ENCODE measurements at regions not wholly inside any gene's neighbourhood (a gene's known extent, or its start where the extent isn't known, plus 50 kb on each side); places are given as distances from the start of the nearest gene placed in this dataset.
A peak's percentile ranks its signal among the peaks of the same experiment; 100 is the strongest.

- DNase-seq (ENCODE audit: low read depth in 4 of 4, low spot score in 3 of 4), result no peak
Measured at GRCh38 chr1:187854457-187854856, 1025.7 kb downstream of the PLA2G4A start.

- no peak for DNase-seq (ENCODE audit: low read depth in 4 of 4, low spot score in 3 of 4)
Measured at GRCh38 chr1:187862506-187862905, 1033.8 kb downstream of the PLA2G4A start.

GRCh38 chr1:187870552-187870951 lies 1041.8 kb downstream of the PLA2G4A start:
- no peak for DNase-seq (ENCODE audit: low read depth in 4 of 4, low spot score in 3 of 4)

GRCh38 chr1:187871177-187871845 lies 1042.6 kb downstream of the PLA2G4A start:
- DNase-seq (ENCODE audit: low read depth in 4 of 4, low spot score in 3 of 4), result no peak

GRCh38 chr1:187872550-187872949 lies 1043.8 kb downstream of the PLA2G4A start:
- no peak for DNase-seq (ENCODE audit: low read depth in 4 of 4, low spot score in 3 of 4)

- DNase-seq (ENCODE audit: low read depth in 4 of 4, low spot score in 3 of 4), result no peak
Measured at GRCh38 chr1:187873126-187873525, 1044.4 kb downstream of the PLA2G4A start.

- DNase-seq (ENCODE audit: low read depth in 4 of 4, low spot score in 3 of 4), result no peak
Measured at GRCh38 chr1:187876775-187877174, 1048.0 kb downstream of the PLA2G4A start.

GRCh38 chr1:187877220-187877619 lies 1048.5 kb downstream of the PLA2G4A start:
- DNase-seq (ENCODE audit: low read depth in 4 of 4, low spot score in 3 of 4), result no peak

- DNase-seq (ENCODE audit: low read depth in 4 of 4, low spot score in 3 of 4), result no peak
Measured at GRCh38 chr1:187878883-187879282, 1050.1 kb downstream of the PLA2G4A start.

GRCh38 chr1:187883356-187883755 lies 1054.6 kb downstream of the PLA2G4A start:
- no peak for DNase-seq (ENCODE audit: low read depth in 4 of 4, low spot score in 3 of 4)

GRCh38 chr1:187891993-187892682 lies 1063.4 kb downstream of the PLA2G4A start:
- no peak for DNase-seq (ENCODE audit: low read depth in 4 of 4, low spot score in 3 of 4)

GRCh38 chr1:187892683-187893039 lies 1063.9 kb downstream of the PLA2G4A start:
- no peak for DNase-seq (ENCODE audit: low read depth in 4 of 4, low spot score in 3 of 4)

- DNase-seq (ENCODE audit: low read depth in 4 of 4, low spot score in 3 of 4), result no peak
Measured at GRCh38 chr1:187893471-187893870, 1064.7 kb downstream of the PLA2G4A start.

- DNase-seq (ENCODE audit: low read depth in 4 of 4, low spot score in 3 of 4), result no peak
Measured at GRCh38 chr1:187894349-187894748, 1065.6 kb downstream of the PLA2G4A start.

- no peak for DNase-seq (ENCODE audit: low read depth in 4 of 4, low spot score in 3 of 4)
Measured at GRCh38 chr1:187903223-187903622, 1074.5 kb downstream of the PLA2G4A start.

- no peak for DNase-seq (ENCODE audit: low read depth in 4 of 4, low spot score in 3 of 4)
Measured at GRCh38 chr1:187909382-187909781, 1080.6 kb downstream of the PLA2G4A start.

GRCh38 chr1:187911820-187912219 lies 1083.1 kb downstream of the PLA2G4A start:
- no peak for DNase-seq (ENCODE audit: low read depth in 4 of 4, low spot score in 3 of 4)

- DNase-seq (ENCODE audit: low read depth in 4 of 4, low spot score in 3 of 4), result no peak
Measured at GRCh38 chr1:187920976-187921375, 1092.2 kb downstream of the PLA2G4A start.

- DNase-seq (ENCODE audit: low read depth in 4 of 4, low spot score in 3 of 4), result no peak
Measured at GRCh38 chr1:187921426-187921825, 1092.7 kb downstream of the PLA2G4A start.

- no peak for DNase-seq (ENCODE audit: low read depth in 4 of 4, low spot score in 3 of 4)
Measured at GRCh38 chr1:187922255-187922654, 1093.5 kb downstream of the PLA2G4A start.

- no peak for DNase-seq (ENCODE audit: low read depth in 4 of 4, low spot score in 3 of 4)
Measured at GRCh38 chr1:187924252-187924651, 1095.5 kb downstream of the PLA2G4A start.

GRCh38 chr1:187928288-187928687 lies 1099.5 kb downstream of the PLA2G4A start:
- DNase-seq (ENCODE audit: low read depth in 4 of 4, low spot score in 3 of 4), result peak in 1 of 4 donors; percentile 6
